T-helper 2 cell (primary cell): ENCODE measurements at regions not wholly inside any gene's neighbourhood (a gene's known extent, or its start where the extent isn't known, plus 50 kb on each side); places are given as distances from the start of the nearest gene placed in this dataset.
"Not testable (repeated sequence)": the region's sequence is repeated elsewhere in the genome, so short reads cannot be mapped to it uniquely, and the experiment has no call there.

Experiments
- DNase-seq, 5 experiments: peaks; one replicate each; pipeline versions ENCODE4 v3.0.0 to v3.0.0-alpha.2; 2012 to 2022

- no peak for DNase-seq
Observed at GRCh38 chr3:40908612-40909011, 290.7 kb upstream of the CTNNB1 start.

GRCh38 chr3:40911264-40911663 is 288.0 kb upstream of the CTNNB1 start:
- no peak for DNase-seq

GRCh38 chr3:40911928-40912327 is 287.4 kb upstream of the CTNNB1 start:
- DNase-seq = no peak

- no peak for DNase-seq
Observed at GRCh38 chr3:40912461-40912860, 286.8 kb upstream of the CTNNB1 start.

GRCh38 chr3:40913192-40913591 is 286.1 kb upstream of the CTNNB1 start:
- DNase-seq = no peak

- DNase-seq = no peak
Observed at GRCh38 chr3:40913641-40914040, 285.7 kb upstream of the CTNNB1 start.

- no peak for DNase-seq
Observed at GRCh38 chr3:40914475-40914874, 284.8 kb upstream of the CTNNB1 start.

- no peak for DNase-seq
Observed at GRCh38 chr3:40915346-40915865, 283.9 kb upstream of the CTNNB1 start.

GRCh38 chr3:40920041-40920440 is 279.3 kb upstream of the CTNNB1 start:
- no peak for DNase-seq

GRCh38 chr3:40921251-40921650 is 278.1 kb upstream of the CTNNB1 start:
- no peak for DNase-seq

- DNase-seq = no peak
Observed at GRCh38 chr3:40923143-40923542, 276.2 kb upstream of the CTNNB1 start.

GRCh38 chr3:40923651-40924050 is 275.7 kb upstream of the CTNNB1 start:
- no peak for DNase-seq

- no peak for DNase-seq
Observed at GRCh38 chr3:40924559-40925141, 274.7 kb upstream of the CTNNB1 start.

- no peak for DNase-seq
Observed at GRCh38 chr3:40925231-40925630, 274.1 kb upstream of the CTNNB1 start.

- no peak for DNase-seq
Observed at GRCh38 chr3:40930131-40930538, 269.2 kb upstream of the CTNNB1 start.

- no peak for DNase-seq
Observed at GRCh38 chr3:40930756-40931155, 268.5 kb upstream of the CTNNB1 start.

- DNase-seq = no peak
Observed at GRCh38 chr3:40938591-40938990, 260.7 kb upstream of the CTNNB1 start.

- no peak for DNase-seq
Observed at GRCh38 chr3:40939030-40939740, 260.1 kb upstream of the CTNNB1 start.

- no peak for DNase-seq
Observed at GRCh38 chr3:40939741-40940130, 259.6 kb upstream of the CTNNB1 start.

GRCh38 chr3:40940651-40941050 is 258.7 kb upstream of the CTNNB1 start:
- DNase-seq = no peak

- not testable (repeated sequence) for DNase-seq
Observed at GRCh38 chr3:40947022-40947421, 252.3 kb upstream of the CTNNB1 start.

- not testable (repeated sequence) for DNase-seq
Observed at GRCh38 chr3:40949347-40949746, 250.0 kb upstream of the CTNNB1 start.

- DNase-seq = no peak
Observed at GRCh38 chr3:40951636-40952035, 247.7 kb upstream of the CTNNB1 start.

GRCh38 chr3:40961104-40961857 is 238.0 kb upstream of the CTNNB1 start:
- no peak for DNase-seq
